Epithelial cell of prostate (primary cell): ENCODE measurements at regions not wholly inside any gene's neighbourhood (a gene's known extent, or its start where the extent isn't known, plus 50 kb on each side); places are given as distances from the start of the nearest gene placed in this dataset.
"Not testable (repeated sequence)": the region's sequence is repeated elsewhere in the genome, so short reads cannot be mapped to it uniquely, and the experiment has no call there.

Experiments used
- DNase-seq: peaks from one replicate; pipeline ENCODE4 v3.0.0-alpha.2; 2011; ENCODE audit warnings: low read depth, low spot score
- H3K27ac ChIP-seq: fragments of 450-650 bp; 2 replicates; pipeline ENCODE4 v1.5.1; 2017; ENCODE audit warnings: mild to moderate bottlenecking

- no peak for DNase-seq
Measured at GRCh38 chr9:87383344-87384150, 114.1 kb upstream of the DAPK1 start.

DNA sequence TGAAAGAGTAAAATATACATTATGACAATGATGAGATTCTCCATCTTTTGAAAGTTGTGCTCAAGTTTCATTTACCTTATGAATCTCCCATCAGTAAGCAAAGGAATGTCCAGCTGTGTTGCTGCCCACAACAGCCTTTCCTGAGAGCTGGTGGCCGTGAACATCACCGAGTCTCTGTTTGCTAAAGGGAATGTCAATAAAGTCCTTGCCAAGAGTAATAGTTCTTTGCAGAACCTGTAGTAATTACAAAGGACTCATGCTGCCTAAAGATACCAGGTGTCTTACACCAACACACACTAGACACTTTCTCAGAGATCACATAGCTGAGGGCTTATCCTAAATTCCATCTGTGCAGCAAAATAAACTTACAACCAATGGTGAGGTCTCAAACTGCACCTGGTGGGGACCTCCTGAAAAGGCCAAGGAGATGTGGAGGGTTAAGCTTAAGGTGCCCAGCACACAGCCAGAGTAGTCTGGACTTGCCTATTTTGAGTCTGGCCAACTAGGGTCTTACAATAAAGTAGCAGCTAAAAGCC is 111.1 kb upstream of the DAPK1 start:
- no peak for DNase-seq
- H3K27ac ChIP-seq = no peak overlapping the region

More at GRCh38 chr9:87383344-87384150, 114.1 kb upstream of the DAPK1 start:
- peak overlapping the region; percentile 11 for H3K27ac ChIP-seq

DNA sequence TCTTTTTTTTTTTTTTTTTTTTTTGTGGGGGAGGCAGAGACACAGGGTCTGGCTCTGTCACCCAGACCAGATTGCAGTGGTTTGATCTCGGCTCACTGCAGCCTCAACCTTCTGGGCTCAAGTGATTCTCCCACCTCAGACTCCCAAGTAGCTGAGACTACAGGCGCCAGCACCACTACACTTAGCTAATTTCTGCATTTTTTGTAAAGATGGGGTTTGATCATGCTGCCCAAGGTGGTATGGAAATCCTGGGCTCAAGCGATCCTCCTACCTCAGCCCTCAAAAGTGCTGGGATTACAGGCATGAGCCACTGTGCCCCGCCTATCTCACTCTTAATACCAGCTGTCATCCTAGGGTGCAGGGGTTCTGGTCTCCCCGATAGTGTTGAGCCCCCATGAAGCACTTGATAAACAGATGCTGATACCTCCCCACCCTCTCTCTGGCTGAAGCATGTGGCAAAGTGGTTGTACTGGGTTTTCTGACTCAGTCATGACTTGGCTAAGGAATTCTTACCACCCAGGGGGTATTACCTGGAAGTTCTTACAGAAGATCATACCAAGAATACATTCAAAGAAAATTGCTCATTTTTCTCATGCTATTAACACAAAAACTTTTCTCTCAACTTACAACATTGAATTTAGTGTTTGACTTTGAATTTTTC is 110.2 kb upstream of the DAPK1 start:
- H3K27ac ChIP-seq = no peak overlapping the region
- no peak for DNase-seq

GRCh38 chr9:87388708-87389107 is 109.0 kb upstream of the DAPK1 start:
- not testable (repeated sequence) for DNase-seq, H3K27ac ChIP-seq

DNA sequence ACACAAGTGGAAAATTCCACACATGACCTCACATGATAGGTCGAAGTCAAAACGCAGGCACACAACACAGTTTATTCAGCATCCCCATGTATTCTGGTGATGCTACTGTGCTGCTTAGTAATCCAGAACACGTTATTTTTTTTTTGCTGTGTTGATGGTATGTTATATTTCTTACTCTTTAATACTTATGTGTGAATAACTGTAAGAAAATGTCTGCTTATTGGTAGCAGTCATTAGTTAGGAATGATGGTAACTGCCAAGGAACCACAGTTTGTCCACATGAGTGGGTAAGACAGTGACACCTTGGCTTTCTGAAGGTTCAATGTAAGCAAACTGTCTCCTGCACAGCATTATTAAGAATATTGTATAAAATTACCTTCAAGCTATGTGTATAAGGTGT is 107.7 kb upstream of the DAPK1 start:
- no peak for DNase-seq
- H3K27ac ChIP-seq = no peak overlapping the region

DNA sequence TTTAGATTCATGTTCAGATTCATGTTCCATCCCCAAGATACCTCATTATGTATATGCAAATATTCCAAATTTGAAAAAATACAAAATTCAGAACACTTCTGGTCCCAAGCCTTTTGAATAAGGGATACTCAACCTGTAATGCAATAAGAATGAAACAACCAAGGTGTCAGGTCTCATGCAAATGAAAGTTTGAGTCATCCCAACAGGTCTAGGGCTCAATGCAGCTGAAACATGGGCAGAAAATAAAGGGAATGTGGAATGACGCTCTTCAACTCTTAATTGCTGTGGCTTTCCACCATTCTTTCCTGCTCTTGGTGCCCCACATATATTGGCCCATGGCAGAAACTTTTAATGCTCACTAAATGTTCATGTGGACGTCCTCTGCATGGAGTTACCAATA is 107.3 kb upstream of the DAPK1 start:
- no peak for DNase-seq
- H3K27ac ChIP-seq = no peak overlapping the region

DNA sequence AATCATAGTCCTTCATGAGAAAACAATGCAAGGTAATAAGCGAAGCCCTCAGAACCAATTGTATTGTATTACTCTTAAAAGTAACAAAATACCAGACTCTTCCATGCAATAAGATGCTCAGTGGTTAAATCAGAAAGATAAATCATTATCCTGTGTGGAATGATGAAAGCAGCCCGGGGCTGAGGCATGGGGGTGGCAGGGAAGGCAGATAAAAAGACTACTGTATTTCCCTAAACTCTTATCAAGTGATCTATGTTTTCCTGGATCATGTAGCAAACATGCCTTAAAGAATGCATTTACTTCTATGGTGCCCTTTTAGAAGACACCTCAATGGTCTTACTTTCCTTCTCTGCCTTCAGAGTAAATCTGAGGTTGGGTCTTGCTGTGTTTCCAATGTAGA is 105.6 kb upstream of the DAPK1 start:
- no peak overlapping the region for H3K27ac ChIP-seq
- no peak for DNase-seq

DNA sequence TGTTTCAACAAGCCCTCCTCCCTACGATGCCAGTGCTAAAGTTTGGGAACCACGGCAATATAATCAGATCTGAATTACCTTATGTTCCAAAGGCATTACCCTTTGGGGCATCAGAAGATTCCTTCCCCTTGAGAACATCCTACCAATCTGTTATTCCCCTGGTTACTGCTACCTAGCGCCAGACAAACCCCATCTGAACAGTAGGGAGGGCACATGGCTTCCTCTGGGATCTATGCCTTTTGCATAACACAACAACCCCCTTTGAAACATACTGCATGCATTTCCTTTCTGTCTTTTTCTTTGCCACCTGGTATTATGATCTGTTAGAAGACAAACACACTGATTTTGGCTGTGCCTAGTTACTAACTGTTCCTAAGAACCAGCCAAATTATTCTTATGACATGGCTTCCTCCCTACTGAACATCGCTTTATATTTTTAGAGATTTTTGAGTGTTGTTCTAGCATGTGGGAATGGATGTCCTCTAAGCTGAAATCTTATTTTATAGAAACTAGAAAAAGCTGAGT is 103.9 kb upstream of the DAPK1 start:
- H3K27ac ChIP-seq = no peak overlapping the region
- DNase-seq = no peak

GRCh38 chr9:87395804-87396479 is 101.7 kb upstream of the DAPK1 start:
- no peak overlapping the region for H3K27ac ChIP-seq
- no peak for DNase-seq

GRCh38 chr9:87401681-87402080 is 96.0 kb upstream of the DAPK1 start:
- no peak for DNase-seq
- H3K27ac ChIP-seq = no peak overlapping the region

DNA sequence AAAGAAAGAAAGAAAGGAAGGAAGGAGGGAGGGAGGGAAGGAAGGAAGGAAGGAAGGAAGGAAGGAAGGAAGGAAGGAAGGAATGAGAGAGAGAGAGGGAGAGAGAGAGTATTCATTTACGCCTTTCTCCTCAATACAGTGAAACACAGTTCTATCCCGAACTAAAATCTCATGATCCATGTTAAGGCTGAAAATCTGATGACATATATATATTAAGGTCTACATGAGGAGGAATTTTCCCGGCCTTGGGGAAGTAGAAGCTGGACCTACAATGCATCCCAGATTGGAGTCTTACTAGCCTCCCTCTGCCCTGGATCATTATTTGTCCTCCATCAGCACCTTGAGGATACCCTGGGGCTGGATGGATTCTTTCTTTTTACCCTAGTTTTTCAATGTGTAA is 95.1 kb upstream of the DAPK1 start:
- DNase-seq = no peak
- H3K27ac ChIP-seq = no peak overlapping the region

DNA sequence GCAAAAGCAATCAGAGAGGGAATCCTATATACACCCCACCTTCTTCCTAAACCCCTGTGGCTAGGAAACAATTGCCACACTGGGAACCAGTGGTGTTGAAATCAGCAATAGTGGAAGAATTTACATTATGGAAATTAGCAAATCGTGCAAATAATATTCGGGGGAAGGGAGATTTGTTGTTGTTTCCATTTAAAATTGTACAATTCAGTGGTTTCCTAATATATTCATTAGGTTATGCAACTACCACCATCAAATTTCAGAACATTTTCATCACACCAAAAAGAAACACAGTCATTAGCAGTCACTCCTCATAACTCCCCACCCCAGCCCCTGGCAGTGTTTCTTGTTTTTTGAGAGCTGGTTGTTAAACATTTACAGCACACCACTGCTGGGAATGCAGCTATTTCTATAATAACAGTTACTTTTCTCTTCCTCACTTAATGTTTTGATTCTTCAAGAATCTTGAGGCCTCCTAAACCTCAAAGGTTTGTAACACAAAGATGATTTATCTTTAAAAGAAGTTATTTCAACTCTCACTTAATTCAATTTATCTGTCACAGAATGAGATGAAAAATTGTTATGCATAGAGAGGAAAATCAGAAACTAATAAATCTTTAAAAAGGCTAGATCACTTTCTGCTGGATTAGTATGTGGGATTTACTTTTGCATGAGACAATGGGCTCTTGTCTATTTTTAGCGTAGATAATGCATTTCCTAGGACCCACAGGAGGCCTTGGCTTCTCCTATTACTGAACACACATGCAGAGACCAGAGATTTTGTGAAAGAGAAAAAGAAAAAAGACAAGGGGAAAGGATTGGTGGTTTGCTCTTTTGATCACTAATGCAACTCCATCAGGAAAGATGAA is 91.8 kb upstream of the DAPK1 start:
- DNase-seq = no peak
- no peak overlapping the region for H3K27ac ChIP-seq

GRCh38 chr9:87406543-87407166 is 91.0 kb upstream of the DAPK1 start:
- no peak for DNase-seq
- no peak overlapping the region for H3K27ac ChIP-seq

DNA sequence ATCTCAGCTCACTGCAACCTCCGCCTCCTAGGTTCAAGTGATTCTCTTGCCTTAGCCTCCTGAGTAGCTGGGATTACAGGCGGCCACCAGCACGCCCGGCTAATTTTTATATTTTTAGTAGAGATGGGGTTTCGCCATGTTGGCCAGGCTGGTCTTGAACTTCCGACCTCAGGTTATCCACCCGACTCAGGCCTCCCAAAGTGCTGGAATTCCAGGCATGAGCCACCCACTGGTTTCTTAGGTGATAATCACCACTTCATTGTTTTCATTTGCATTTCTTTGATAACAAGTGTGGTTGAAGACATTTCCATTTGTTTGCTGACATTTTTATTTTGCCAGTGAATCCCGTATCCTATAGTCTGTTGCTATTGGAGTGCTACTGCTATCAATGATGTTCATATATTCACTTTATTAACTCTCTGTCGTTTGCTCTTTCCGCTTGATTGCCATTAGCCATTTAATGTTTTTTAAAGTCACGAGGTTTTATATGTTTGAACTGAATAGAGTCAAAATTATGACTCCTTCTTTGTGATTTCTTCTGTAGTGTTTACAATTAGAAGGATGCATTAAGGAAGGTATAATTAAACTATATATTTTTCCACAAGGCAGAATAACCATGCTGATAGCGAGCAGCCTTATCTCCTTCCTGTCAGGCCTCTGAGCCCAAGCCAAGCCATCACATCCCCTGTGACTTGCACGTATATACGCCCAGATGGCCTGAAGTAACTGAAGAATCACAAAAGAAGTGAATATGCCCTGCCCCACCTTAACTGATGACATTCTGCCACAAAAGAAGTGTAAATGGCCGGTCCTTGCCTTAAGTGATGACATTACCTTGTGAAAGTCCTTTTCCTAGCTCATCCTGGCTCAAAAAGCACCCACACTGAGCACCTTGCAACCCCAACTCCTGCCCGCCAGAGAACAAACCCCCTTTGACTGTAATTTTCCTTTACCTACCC is 87.3 kb upstream of the DAPK1 start:
- H3K27ac ChIP-seq, DNase-seq: not testable (repeated sequence)

GRCh38 chr9:87420884-87421283 is 76.8 kb upstream of the DAPK1 start:
- no peak for DNase-seq
- no peak overlapping the region for H3K27ac ChIP-seq

GRCh38 chr9:87421734-87422133 is 75.9 kb upstream of the DAPK1 start:
- DNase-seq = no peak
- H3K27ac ChIP-seq = no peak overlapping the region

DNA sequence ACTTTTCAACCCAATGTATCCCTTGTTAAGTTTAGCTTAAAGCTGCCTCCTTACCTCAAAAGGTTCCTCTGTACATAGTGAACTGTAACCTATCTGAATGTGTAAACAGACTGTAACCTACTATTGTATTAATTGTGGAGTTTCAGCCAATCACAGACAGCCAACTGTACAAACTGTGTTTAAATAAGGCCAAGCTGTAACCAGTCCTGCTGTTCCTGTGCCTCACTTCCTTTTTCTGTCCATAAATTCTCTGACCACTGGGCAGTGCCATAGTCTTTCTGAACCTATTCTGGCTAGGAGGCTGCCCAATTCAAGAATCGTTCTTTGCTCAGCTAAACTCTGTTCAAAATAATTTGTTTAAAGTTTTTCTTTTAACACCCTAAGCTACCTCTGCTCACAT is 74.7 kb upstream of the DAPK1 start:
- no peak overlapping the region for H3K27ac ChIP-seq
- no peak for DNase-seq

- not testable (repeated sequence) for H3K27ac ChIP-seq, DNase-seq
Measured at GRCh38 chr9:87423885-87424284, 73.8 kb upstream of the DAPK1 start.
